GM23338 (cell line): ENCODE measurements at regions not wholly inside any gene's neighbourhood (a gene's known extent, or its start where the extent isn't known, plus 50 kb on each side); places are given as distances from the start of the nearest gene placed in this dataset.

Source experiments
- ATAC-seq: fragments of 200-7000 bp; cut with Tn5 transposase; 3 replicates; pipeline ENCODE4 v1.9.1; 2020
- DNase-seq: peaks from one replicate; pipeline ENCODE4 v3.0.0-alpha.2; 2015; ENCODE audit warnings: low spot score
- H2AFZ ChIP-seq: fragments of 200-600 bp; sonication (generic); 2 replicates; pipeline ENCODE4 v1.8.0; 2016; ENCODE audit warnings: antibody characterized with exemption, mild to moderate bottlenecking, moderate library complexity
- H3F3A ChIP-seq: fragments of 200-600 bp; sonication (generic); replicated peaks from 2 replicates; pipeline ENCODE4 v1.8.0; 2017; ENCODE audit warnings: antibody characterized with exemption, mixed run types, low read depth
- H3K27ac ChIP-seq: fragments of 200-600 bp; sonication (generic); 2 replicates; pipeline ENCODE4 v1.6.1; 2016; ENCODE audit warnings: low read depth
- H3K27me3 ChIP-seq: fragments of 200-600 bp; sonication (generic); 2 replicates; pipeline ENCODE4 v1.8.0; 2016; ENCODE audit warnings: mild to moderate bottlenecking, mixed run types, moderate library complexity; ENCODE audit not compliant: insufficient read depth
- H3K36me3 ChIP-seq: fragments of 200-600 bp; sonication (generic); 2 replicates; pipeline ENCODE4 v1.8.0; 2016; ENCODE audit warnings: mild to moderate bottlenecking; ENCODE audit not compliant: insufficient read depth
- H3K4me1 ChIP-seq: fragments of 200-600 bp; sonication (generic); 2 replicates; pipeline ENCODE4 v1.8.0; 2016; ENCODE audit warnings: mild to moderate bottlenecking, moderate library complexity; ENCODE audit not compliant: insufficient read depth
- H3K4me2 ChIP-seq: fragments of 200-600 bp; sonication (generic); 2 replicates; pipeline ENCODE4 v1.7.1; 2017; ENCODE audit warnings: mixed run types
- H3K4me3 ChIP-seq: fragments of 200-600 bp; sonication (generic); 2 replicates; pipeline ENCODE4 v1.6.1; 2016; ENCODE audit warnings: mixed run types
- H3K79me2 ChIP-seq: fragments of 200-600 bp; sonication (generic); replicated peaks from 2 replicates; pipeline ENCODE4 v1.8.0; 2017; ENCODE audit warnings: mild to moderate bottlenecking; ENCODE audit not compliant: insufficient read depth
- H3K9me2 ChIP-seq: fragments of 200-600 bp; sonication (generic); 2 replicates; pipeline ENCODE4 v1.8.0; 2017; ENCODE audit not compliant: insufficient read depth
- H4K20me1 ChIP-seq: fragments of 200-600 bp; sonication (generic); replicated peaks from 2 replicates; pipeline ENCODE4 v1.8.0; 2017; ENCODE audit warnings: mild to moderate bottlenecking; ENCODE audit not compliant: insufficient read depth
- H3K27ac Mint-ChIP-seq: 2 replicates; pipeline ENCODE4 v1.8.0; 2020; ENCODE audit warnings: inconsistent platforms, mild to moderate bottlenecking, moderate library complexity, mixed read lengths
- H3K27me3 Mint-ChIP-seq: 3 replicates; pipeline ENCODE4 v1.8.0; 2022; ENCODE audit warnings: low read depth, mild to moderate bottlenecking, moderate library complexity, mixed read lengths, inconsistent platforms; ENCODE audit not compliant: insufficient read depth, poor library complexity
- H3K36me3 Mint-ChIP-seq: 3 replicates; pipeline ENCODE4 v1.8.0; 2021; ENCODE audit warnings: low read depth, mild to moderate bottlenecking, inconsistent platforms, moderate library complexity, mixed read lengths
- H3K4me1 Mint-ChIP-seq: 3 replicates; pipeline ENCODE4 v1.8.0; 2020; ENCODE audit warnings: mild to moderate bottlenecking, inconsistent platforms, mixed read lengths
- H3K4me3 Mint-ChIP-seq: 3 replicates; pipeline ENCODE4 v1.8.0; 2021; ENCODE audit warnings: moderate library complexity, mild to moderate bottlenecking, inconsistent platforms, mixed read lengths
- H3K9me3 Mint-ChIP-seq: 3 replicates; pipeline ENCODE4 v1.8.0; 2020; ENCODE audit warnings: moderate library complexity, mild to moderate bottlenecking, inconsistent platforms, mixed read lengths
- EZH2 ChIP-seq: fragments of 200-600 bp; sonication (generic); IDR thresholded peaks from one replicate; pipeline ENCODE4 v1.8.0; 2017; ENCODE audit warnings: antibody characterized with exemption, mild to moderate bottlenecking, low read depth; ENCODE audit not compliant: unreplicated experiment
- EZH2phosphoT487 ChIP-seq: fragments of 200-600 bp; sonication (generic); IDR thresholded peaks from one replicate; pipeline ENCODE4 v1.8.1; 2018; ENCODE audit warnings: antibody characterized with exemption; ENCODE audit not compliant: unreplicated experiment
- JUNB ChIP-seq: IDR thresholded peaks from one replicate; pipeline ENCODE4 v1.6.1; 2016; ENCODE audit warnings: antibody characterized with exemption; ENCODE audit not compliant: unreplicated experiment
- NANOG ChIP-seq: IDR thresholded peaks from 2 replicates; pipeline ENCODE4 v1.6.1; 2016; ENCODE audit warnings: antibody characterized with exemption, borderline replicate concordance
- POLR2AphosphoS5 ChIP-seq: IDR thresholded peaks from 2 replicates; pipeline ENCODE4 v1.6.1; 2016; ENCODE audit warnings: antibody characterized with exemption, low read depth
- ZNF114 ChIP-seq: fragments of 250-450 bp; sonication (Bioruptor Pico); IDR thresholded peaks from 2 replicates; pipeline ENCODE4 v1.5.0; 2020; ENCODE audit warnings: mild to moderate bottlenecking, moderate library complexity
- ZNF331 ChIP-seq: fragments of 250-450 bp; sonication (Bioruptor Pico); IDR thresholded peaks from 2 replicates; pipeline ENCODE4 v1.5.0; 2020; ENCODE audit warnings: low read depth, mild to moderate bottlenecking, moderate library complexity
- ZNF462 ChIP-seq: fragments of 250-450 bp; sonication (Bioruptor Pico); IDR thresholded peaks from 2 replicates; pipeline ENCODE4 v1.5.0; 2020; ENCODE audit warnings: mild to moderate bottlenecking, moderate library complexity
- TF ChIP-seq, protein P1 (sequence below): IDR thresholded peaks from 2 replicates; pipeline ENCODE4 v1.6.1; 2016; ENCODE audit warnings: antibody characterized with exemption
- TF ChIP-seq, protein P2 (sequence below), 2 experiments: fragments of 200-600 bp in 1 of 2; sonication (generic) in 1 of 2; conservative IDR thresholded peaks; 2 replicates each; pipeline versions ENCODE4 v1.5.1 to v1.6.1; 2016 to 2017; ENCODE audit warnings: antibody characterized with exemption in 2 of 2, low read depth in 2 of 2, mild to moderate bottlenecking in 2 of 2, moderate library complexity in 1 of 2
- TF ChIP-seq, protein P3 (sequence below): IDR thresholded peaks from one replicate; pipeline ENCODE4 v1.6.1; 2018; ENCODE audit warnings: antibody characterized with exemption; ENCODE audit not compliant: unreplicated experiment

- Histone ChIP-seq H3K27me3 (no peaks in the 10 kb centered on the region), H3K9me2 (no peaks in the 10 kb centered on the region), H3F3A (no peaks in the 10 kb centered on the region), H4K20me1 (no peaks in the 10 kb centered on the region), H3K36me3 (no peaks in the 10 kb centered on the region), H3K27ac (no peak overlapping the region), H3K4me2 (no peak overlapping the region), H3K4me3 (no peak overlapping the region), H3K79me2 (no peaks in the 10 kb centered on the region), H3K4me1 (no peaks in the 10 kb centered on the region), H2AFZ (no peak overlapping the region)
- Mint-ChIP-seq H3K4me3 (no peak overlapping the region), H3K36me3 (no peaks in the 10 kb centered on the region), H3K4me1 (no peaks in the 10 kb centered on the region), H3K27ac (no peak overlapping the region), H3K9me3 (no peaks in the 10 kb centered on the region), H3K27me3 (peaks cover 1% of the 10 kb centered on the region)
- no peak for DNase-seq
- no peak for ATAC-seq
- TF ChIP-seq, protein P1, sequence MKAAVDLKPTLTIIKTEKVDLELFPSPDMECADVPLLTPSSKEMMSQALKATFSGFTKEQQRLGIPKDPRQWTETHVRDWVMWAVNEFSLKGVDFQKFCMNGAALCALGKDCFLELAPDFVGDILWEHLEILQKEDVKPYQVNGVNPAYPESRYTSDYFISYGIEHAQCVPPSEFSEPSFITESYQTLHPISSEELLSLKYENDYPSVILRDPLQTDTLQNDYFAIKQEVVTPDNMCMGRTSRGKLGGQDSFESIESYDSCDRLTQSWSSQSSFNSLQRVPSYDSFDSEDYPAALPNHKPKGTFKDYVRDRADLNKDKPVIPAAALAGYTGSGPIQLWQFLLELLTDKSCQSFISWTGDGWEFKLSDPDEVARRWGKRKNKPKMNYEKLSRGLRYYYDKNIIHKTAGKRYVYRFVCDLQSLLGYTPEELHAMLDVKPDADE: no peak
- no peak for TF ChIP-seq ZNF114
- no peak for TF ChIP-seq ZNF462 (CRISPR knock-in tag)
- no peak for TF ChIP-seq ZNF331 (CRISPR knock-in tag)
- TF ChIP-seq, protein P2, sequence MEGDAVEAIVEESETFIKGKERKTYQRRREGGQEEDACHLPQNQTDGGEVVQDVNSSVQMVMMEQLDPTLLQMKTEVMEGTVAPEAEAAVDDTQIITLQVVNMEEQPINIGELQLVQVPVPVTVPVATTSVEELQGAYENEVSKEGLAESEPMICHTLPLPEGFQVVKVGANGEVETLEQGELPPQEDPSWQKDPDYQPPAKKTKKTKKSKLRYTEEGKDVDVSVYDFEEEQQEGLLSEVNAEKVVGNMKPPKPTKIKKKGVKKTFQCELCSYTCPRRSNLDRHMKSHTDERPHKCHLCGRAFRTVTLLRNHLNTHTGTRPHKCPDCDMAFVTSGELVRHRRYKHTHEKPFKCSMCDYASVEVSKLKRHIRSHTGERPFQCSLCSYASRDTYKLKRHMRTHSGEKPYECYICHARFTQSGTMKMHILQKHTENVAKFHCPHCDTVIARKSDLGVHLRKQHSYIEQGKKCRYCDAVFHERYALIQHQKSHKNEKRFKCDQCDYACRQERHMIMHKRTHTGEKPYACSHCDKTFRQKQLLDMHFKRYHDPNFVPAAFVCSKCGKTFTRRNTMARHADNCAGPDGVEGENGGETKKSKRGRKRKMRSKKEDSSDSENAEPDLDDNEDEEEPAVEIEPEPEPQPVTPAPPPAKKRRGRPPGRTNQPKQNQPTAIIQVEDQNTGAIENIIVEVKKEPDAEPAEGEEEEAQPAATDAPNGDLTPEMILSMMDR (conservative IDR thresholded peaks at IDR 0.05; ENCODE audit: low read depth in 2 of 2): no peak
- no peak for TF ChIP-seq JUNB
- no peak for TF ChIP-seq EZH2phosphoT487
- TF ChIP-seq POLR2AphosphoS5: no peak
- TF ChIP-seq, protein P3, sequence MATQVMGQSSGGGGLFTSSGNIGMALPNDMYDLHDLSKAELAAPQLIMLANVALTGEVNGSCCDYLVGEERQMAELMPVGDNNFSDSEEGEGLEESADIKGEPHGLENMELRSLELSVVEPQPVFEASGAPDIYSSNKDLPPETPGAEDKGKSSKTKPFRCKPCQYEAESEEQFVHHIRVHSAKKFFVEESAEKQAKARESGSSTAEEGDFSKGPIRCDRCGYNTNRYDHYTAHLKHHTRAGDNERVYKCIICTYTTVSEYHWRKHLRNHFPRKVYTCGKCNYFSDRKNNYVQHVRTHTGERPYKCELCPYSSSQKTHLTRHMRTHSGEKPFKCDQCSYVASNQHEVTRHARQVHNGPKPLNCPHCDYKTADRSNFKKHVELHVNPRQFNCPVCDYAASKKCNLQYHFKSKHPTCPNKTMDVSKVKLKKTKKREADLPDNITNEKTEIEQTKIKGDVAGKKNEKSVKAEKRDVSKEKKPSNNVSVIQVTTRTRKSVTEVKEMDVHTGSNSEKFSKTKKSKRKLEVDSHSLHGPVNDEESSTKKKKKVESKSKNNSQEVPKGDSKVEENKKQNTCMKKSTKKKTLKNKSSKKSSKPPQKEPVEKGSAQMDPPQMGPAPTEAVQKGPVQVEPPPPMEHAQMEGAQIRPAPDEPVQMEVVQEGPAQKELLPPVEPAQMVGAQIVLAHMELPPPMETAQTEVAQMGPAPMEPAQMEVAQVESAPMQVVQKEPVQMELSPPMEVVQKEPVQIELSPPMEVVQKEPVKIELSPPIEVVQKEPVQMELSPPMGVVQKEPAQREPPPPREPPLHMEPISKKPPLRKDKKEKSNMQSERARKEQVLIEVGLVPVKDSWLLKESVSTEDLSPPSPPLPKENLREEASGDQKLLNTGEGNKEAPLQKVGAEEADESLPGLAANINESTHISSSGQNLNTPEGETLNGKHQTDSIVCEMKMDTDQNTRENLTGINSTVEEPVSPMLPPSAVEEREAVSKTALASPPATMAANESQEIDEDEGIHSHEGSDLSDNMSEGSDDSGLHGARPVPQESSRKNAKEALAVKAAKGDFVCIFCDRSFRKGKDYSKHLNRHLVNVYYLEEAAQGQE: no peak
- TF ChIP-seq NANOG: no peak
- TF ChIP-seq EZH2: no peak
Measured at GRCh38 chr12:83323866-83324265, 637.2 kb downstream of the TMTC2 start.
